H1 (cell line): ENCODE measurements at regions not wholly inside any gene's neighbourhood (a gene's known extent, or its start where the extent isn't known, plus 50 kb on each side); places are given as distances from the start of the nearest gene placed in this dataset.

Source experiments
- CTCF ChIA-PET: fragments of 300-600 bp; sonication (Branson Sonifier 250); formaldehyde crosslinking; loops from one replicate; lab custom pipeline; 2021; ENCODE audit not compliant: partially characterized antibody; lab: Charles Lee
- POLR2A ChIA-PET: fragments of 300-600 bp; sonication (Branson Sonifier 250); formaldehyde crosslinking; loops from one replicate; lab custom pipeline; 2021; ENCODE audit warnings: inconsistent platforms; ENCODE audit not compliant: partially characterized antibody; lab: Charles Lee
- DNase-seq, 2 experiments: peaks; one replicate each; pipeline versions ENCODE4 v3.0.0 to v3.0.0-alpha.2; 2010 to 2022; ENCODE audit warnings: low spot score in 2 of 2, low read depth in 1 of 2, mixed read lengths in 1 of 2
- FAIRE-seq: peaks from 2 replicates; lab custom pipeline; 2011; peaks lifted over from hg19 to GRCh38; lab: Jason Lieb, UNC
- H2AFZ ChIP-seq: 2 replicates; pipeline ENCODE4 v1.8.1; 2012; ENCODE audit warnings: low read length, inconsistent platforms
- H2AK5ac ChIP-seq: 2 replicates; pipeline ENCODE4 v1.6.1; 2013; ENCODE audit warnings: low read depth, low read length
- H2BK120ac ChIP-seq: replicated peaks from 2 replicates; pipeline ENCODE3; 2013; ENCODE audit warnings: low read depth, low read length, inconsistent platforms
- H2BK12ac ChIP-seq: 2 replicates; pipeline ENCODE4 v1.6.1; 2013; ENCODE audit warnings: low read depth, low read length
- H2BK15ac ChIP-seq: 2 replicates; pipeline ENCODE4 v1.6.1; 2013; ENCODE audit warnings: low read length
- H2BK20ac ChIP-seq: 2 replicates; pipeline ENCODE4 v1.6.1; 2013; ENCODE audit warnings: low read length
- H2BK5ac ChIP-seq: 2 replicates; pipeline ENCODE4 v1.6.1; 2013; ENCODE audit warnings: low read depth, low read length
- H3K14ac ChIP-seq: 2 replicates; pipeline ENCODE4 v1.6.1; 2013; ENCODE audit warnings: inconsistent platforms; ENCODE audit not compliant: insufficient read length
- H3K18ac ChIP-seq: 2 replicates; pipeline ENCODE4 v1.6.1; 2013; ENCODE audit warnings: low read length; ENCODE audit errors: extremely low read depth
- H3K23ac ChIP-seq: 2 replicates; pipeline ENCODE4 v1.6.1; 2013; ENCODE audit warnings: inconsistent platforms; ENCODE audit not compliant: insufficient read length
- H3K23me2 ChIP-seq: 2 replicates; pipeline ENCODE4 v1.6.1; 2013; ENCODE audit warnings: low read depth, low read length
- H3K27ac ChIP-seq: 2 replicates; pipeline ENCODE4 v1.6.1; 2011; ENCODE audit warnings: low read depth, low read length, inconsistent platforms
- H3K27me3 ChIP-seq, 4 experiments: replicated peaks in 1 of 4; 1 replicate in 1 of 4; 2 replicates in 3 of 4; pipeline versions ENCODE4 v1.6.1 to v1.8.1; 2011 to 2013; ENCODE audit warnings: low read length in 3 of 4, mild to moderate bottlenecking in 3 of 4, inconsistent platforms in 2 of 4, mixed read lengths in 2 of 4, moderate library complexity in 1 of 4; ENCODE audit not compliant: control insufficient read depth in 3 of 4, insufficient read depth in 3 of 4; ENCODE audit errors: extremely low read depth in 1 of 4
- H3K36me3 ChIP-seq, 4 experiments: 2 replicates each; pipeline versions ENCODE4 v1.6.1 to v1.8.1; 2011 to 2013; ENCODE audit warnings: mild to moderate bottlenecking in 4 of 4, low read length in 3 of 4, moderate library complexity in 2 of 4, control low read depth in 1 of 4, inconsistent platforms in 1 of 4; ENCODE audit not compliant: insufficient read depth in 4 of 4, control insufficient read depth in 2 of 4
- H3K4ac ChIP-seq: replicated peaks from 2 replicates; pipeline ENCODE3; 2013; ENCODE audit warnings: low read length, low read depth, mixed read lengths, inconsistent platforms; ENCODE audit not compliant: insufficient read length
- H3K4me1 ChIP-seq, 4 experiments: replicated peaks in 1 of 4; 1 replicate in 1 of 4; 2 replicates in 3 of 4; pipeline versions ENCODE4 v1.6.1 to v1.8.1; 2011 to 2013; ENCODE audit warnings: low read length in 3 of 4, inconsistent platforms in 2 of 4, mixed read lengths in 1 of 4; ENCODE audit not compliant: insufficient read depth in 4 of 4, control insufficient read depth in 3 of 4
- H3K4me2 ChIP-seq, 2 experiments: 2 replicates each; pipeline versions ENCODE4 v1.6.1 to v1.8.1; 2011 to 2013; ENCODE audit warnings: low read depth in 2 of 2, low read length in 2 of 2, control low read depth in 1 of 2, inconsistent platforms in 1 of 2, mild to moderate bottlenecking in 1 of 2; ENCODE audit not compliant: insufficient read depth in 1 of 2
- H3K4me3 ChIP-seq, 4 experiments: fragments of 200-600, 300-600 bp in 1 of 4; sonication (generic), shearing (Covaris generic), sonication (Bioruptor Twin) in 1 of 4; 2 replicates each; pipeline versions ENCODE4 v1.5.1 to v1.8.1; 2011 to 2016; ENCODE audit warnings: low read length in 4 of 4, low read depth in 3 of 4, control low read depth in 2 of 4, inconsistent platforms in 2 of 4, mild to moderate bottlenecking in 2 of 4, mixed read lengths in 1 of 4, moderate library complexity in 1 of 4; ENCODE audit not compliant: insufficient read depth in 2 of 4; ENCODE audit errors: extremely low read depth in 1 of 4
- H3K56ac ChIP-seq: replicated peaks from 2 replicates; pipeline ENCODE3; 2013; ENCODE audit warnings: low read depth, mild to moderate bottlenecking, mixed read lengths, low read length, inconsistent platforms; ENCODE audit not compliant: insufficient read length
- H3K79me1 ChIP-seq: 2 replicates; pipeline ENCODE4 v1.6.1; 2013; ENCODE audit warnings: low read depth, low read length, control low read depth
- H3K79me2 ChIP-seq, 2 experiments: 2 replicates each; pipeline versions ENCODE4 v1.6.1 to v1.8.1; 2012 to 2013; ENCODE audit warnings: low read length in 2 of 2, mild to moderate bottlenecking in 2 of 2, inconsistent platforms in 1 of 2; ENCODE audit not compliant: insufficient read depth in 2 of 2, control insufficient read depth in 1 of 2
- H3K9ac ChIP-seq, 4 experiments: replicated peaks in 1 of 4; 1 replicate in 1 of 4; 2 replicates in 3 of 4; pipeline versions ENCODE4 v1.6.1 to v1.8.1; 2011 to 2013; ENCODE audit warnings: low read depth in 3 of 4, low read length in 3 of 4, control low read depth in 2 of 4, mild to moderate bottlenecking in 2 of 4, moderate library complexity in 2 of 4, inconsistent platforms in 1 of 4; ENCODE audit errors: extremely low read depth in 1 of 4
- H3K9me3 ChIP-seq, 2 experiments: 2 replicates each; pipeline versions ENCODE4 v1.6.1 to v1.8.1; 2012 to 2013; ENCODE audit warnings: mild to moderate bottlenecking in 2 of 2, moderate library complexity in 2 of 2, control low read depth in 1 of 2, inconsistent platforms in 1 of 2, low read depth in 1 of 2, low read length in 1 of 2, mixed read lengths in 1 of 2; ENCODE audit not compliant: insufficient read depth in 2 of 2
- H4K20me1 ChIP-seq, 2 experiments: replicated peaks in 1 of 2; 2 replicates each; pipeline versions ENCODE3 to v1.8.1; 2011 to 2013; ENCODE audit warnings: inconsistent platforms in 2 of 2, low read length in 2 of 2, mild to moderate bottlenecking in 1 of 2; ENCODE audit not compliant: insufficient read depth in 2 of 2, control insufficient read depth in 1 of 2
- H4K5ac ChIP-seq: 2 replicates; pipeline ENCODE4 v1.6.1; 2013; ENCODE audit warnings: low read length, low read depth, mixed read lengths, inconsistent platforms; ENCODE audit not compliant: insufficient read length
- H4K8ac ChIP-seq: 2 replicates; pipeline ENCODE4 v1.8.0; 2013; ENCODE audit warnings: mild to moderate bottlenecking, moderate library complexity, low read length, inconsistent platforms; ENCODE audit not compliant: insufficient read depth; ENCODE audit errors: extremely low read depth
- H4K91ac ChIP-seq: replicated peaks from 2 replicates; pipeline ENCODE3; 2013; ENCODE audit warnings: low read length, mixed read lengths, inconsistent platforms; ENCODE audit not compliant: insufficient read length
- ASH2L ChIP-seq: fragments of 200-600, 300-600 bp; sonication (generic); IDR thresholded peaks from one replicate; pipeline ENCODE4 v1.7.1; 2017; ENCODE audit warnings: low read length
- BACH1 ChIP-seq: IDR thresholded peaks from 2 replicates; pipeline ENCODE4 v1.6.1; 2012; ENCODE audit warnings: low read length, improper control_type of control experiment
- JUND ChIP-seq: IDR thresholded peaks from 2 replicates; pipeline ENCODE4 v1.6.1; 2011; ENCODE audit warnings: mild to moderate bottlenecking, improper control_type of control experiment, low read length
- KDM1A ChIP-seq: fragments of 200-600, 300-600 bp; sonication (generic); IDR thresholded peaks from 2 replicates; pipeline ENCODE4 v1.7.1; 2016; ENCODE audit warnings: mild to moderate bottlenecking, low read length, borderline replicate concordance
- RBBP5 ChIP-seq: IDR thresholded peaks from 2 replicates; pipeline ENCODE4 v1.7.1; 2012; ENCODE audit warnings: low read depth, mild to moderate bottlenecking, inconsistent platforms, low read length, moderate library complexity, borderline replicate concordance
- SUZ12 ChIP-seq: fragments of 200-600 bp; sonication (generic); IDR thresholded peaks from 2 replicates; pipeline ENCODE4 v1.6.1; 2012; ENCODE audit warnings: mild to moderate bottlenecking, inconsistent platforms, low read length, moderate library complexity, mixed read lengths
- TAF7 ChIP-seq: optimal IDR thresholded peaks from 2 replicates; pipeline ENCODE3; 2011; ENCODE audit warnings: low read depth, mild to moderate bottlenecking, inconsistent platforms, low read length, moderate library complexity, borderline replicate concordance
- USF2 ChIP-seq: IDR thresholded peaks from 2 replicates; pipeline ENCODE4 v1.6.1; 2011; ENCODE audit warnings: low read length, improper control_type of control experiment
- WGBS, 2 experiments: shearing (Covaris generic) in 1 of 2; methylation state at CpG; one replicate each; pipeline versions ENCODE4 v1.1.6 to v1.1.7; 2013 to 2015; ENCODE audit warnings: low lambda C conversion rate in 2 of 2, mixed read lengths in 2 of 2, inconsistent platforms in 1 of 2, low coverage in 1 of 2, missing lambda C conversion rate in 1 of 2; ENCODE audit not compliant: insufficient replicate concordance in 2 of 2, insufficient coverage in 1 of 2, insufficient read length in 1 of 2; ENCODE audit errors: extremely low coverage in 1 of 2, missing lambda C conversion rate in 1 of 2; 5-methylcytosine and 5-hydroxymethylcytosine counted together

DNA sequence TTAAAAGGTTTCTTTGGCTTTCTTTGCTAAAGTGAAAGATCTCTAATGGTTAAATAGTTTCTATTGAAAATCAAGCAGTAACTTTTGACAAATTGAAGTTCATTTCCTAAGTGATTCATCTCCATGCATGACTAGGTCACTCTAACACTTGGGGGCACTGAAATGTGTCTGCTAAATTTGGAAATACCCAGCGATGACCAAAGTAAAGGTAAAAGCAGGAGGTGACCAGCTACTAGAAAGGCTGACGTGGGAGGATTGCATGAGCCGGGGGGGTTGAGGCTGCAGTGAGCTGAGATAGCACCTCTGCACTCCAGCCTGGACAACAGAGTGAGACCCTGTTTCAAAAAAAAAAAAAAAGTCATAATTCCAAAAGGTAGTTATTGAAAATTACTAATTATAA is 111.8 kb upstream of the GPR141 start:
- no peak overlapping the region for H2BK120ac ChIP-seq
- no peaks in the 10 kb centered on the region for H3K79me1 ChIP-seq
- no peaks in the 10 kb centered on the region for H3K27me3 ChIP-seq
- FAIRE-seq: no peak
- 91% methylated on average over 3 of the region's 3 CpGs; no CpG with 5 or more reads in 1 of the 2 experiments for WGBS, 2 experiments
- no peak overlapping the region for H2BK15ac ChIP-seq
- H3K9me3 ChIP-seq: no peaks in the 10 kb centered on the region
- no peak for DNase-seq
- H3K9ac ChIP-seq: no peak overlapping the region
- H2BK12ac ChIP-seq: no peak overlapping the region
- H2BK20ac ChIP-seq: no peak overlapping the region
- no peaks in the 10 kb centered on the region for H3K79me2 ChIP-seq
- no peak overlapping the region for H3K4me2 ChIP-seq
- no peaks in the 10 kb centered on the region; a peak in 1 of 7 replicates for H3K4me1 ChIP-seq
- no peak overlapping the region for H3K4ac ChIP-seq
- no peak overlapping the region for H3K14ac ChIP-seq
- H2BK5ac ChIP-seq: no peak overlapping the region
- no peak overlapping the region for H2AFZ ChIP-seq
- no peak overlapping the region for H3K18ac ChIP-seq
- H3K23me2 ChIP-seq: no peaks in the 10 kb centered on the region
- no peak overlapping the region for H4K91ac ChIP-seq
- H4K5ac ChIP-seq: no peak overlapping the region
- no peak overlapping the region for H3K23ac ChIP-seq
- no peak overlapping the region for H3K56ac ChIP-seq
- no peak overlapping the region for H3K27ac ChIP-seq
- H3K4me3 ChIP-seq: no peak overlapping the region
- CTCF ChIA-PET: interaction anchor here (1.0 kb wide), 1 partner anchor 901 kb away, joined by 3 read pairs; no protein-coding TSS in a partner anchor
- H2AK5ac ChIP-seq: no peak overlapping the region
- no peak overlapping the region for H4K8ac ChIP-seq
- H4K20me1 ChIP-seq: no peaks in the 10 kb centered on the region
- H3K36me3 ChIP-seq: no peaks in the 10 kb centered on the region
- POLR2A ChIA-PET: no interaction called here
- no peak for TF ChIP-seq ASH2L
- TF ChIP-seq USF2: no peak
- TF ChIP-seq TAF7: no peak
- TF ChIP-seq JUND: no peak
- no peak for TF ChIP-seq KDM1A
- TF ChIP-seq RBBP5: no peak
- no peak for TF ChIP-seq BACH1
- no peak for TF ChIP-seq SUZ12
